HG03558 (cell line): ENCODE measurements at regions not wholly inside any gene's neighbourhood (a gene's known extent, or its start where the extent isn't known, plus 50 kb on each side); places are given as distances from the start of the nearest gene placed in this dataset.

ENCODE experiments used
- ATAC-seq: cut with Tn5 transposase; IDR thresholded peaks from one replicate; pipeline ENCODE4 v1.9.1; 2021; ENCODE audit warnings: moderate number of reproducible peaks; ENCODE audit not compliant: unreplicated experiment; ENCODE audit errors: extremely low read depth

DNA sequence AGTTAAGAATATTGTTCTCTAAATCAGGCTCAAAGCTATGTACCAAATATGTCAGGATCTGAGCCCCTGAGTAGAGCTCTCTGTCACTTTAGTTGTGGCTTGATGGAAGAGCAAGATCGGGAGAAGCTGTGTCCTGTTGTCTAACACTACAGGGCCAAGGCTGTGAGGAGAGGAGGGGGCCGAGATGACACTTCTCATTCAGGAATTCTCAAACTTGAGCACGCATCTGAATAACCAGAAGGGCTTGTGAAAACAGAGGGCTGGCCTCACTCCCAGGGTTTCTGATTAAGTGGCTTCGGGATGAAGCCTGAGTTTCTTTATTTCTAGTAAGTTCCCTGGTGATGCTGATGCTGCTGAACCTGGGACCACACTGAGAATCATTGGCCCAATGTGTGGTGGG, 209.2 kb upstream of the DAB1 start:
- ATAC-seq: no peak

DNA sequence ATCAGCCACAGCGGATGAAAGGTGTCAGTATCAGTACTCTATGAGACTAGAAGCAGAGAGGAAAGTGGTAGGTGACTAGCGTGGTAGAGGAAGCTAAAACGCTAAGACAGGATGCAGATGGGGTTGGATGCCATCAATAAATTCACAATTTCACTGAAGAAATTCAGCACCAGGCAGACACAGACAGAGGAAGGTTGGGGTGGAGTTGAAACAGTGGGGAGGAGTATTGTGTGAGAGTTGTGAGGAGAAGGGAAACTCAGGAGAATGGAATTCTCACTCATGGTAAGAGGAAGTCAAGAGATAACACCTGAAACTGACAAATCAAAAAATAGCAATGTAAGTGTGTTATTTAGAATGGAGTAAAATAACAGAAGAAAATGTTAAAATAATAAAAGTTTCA, 208.5 kb upstream of the DAB1 start:
- no peak for ATAC-seq

DNA sequence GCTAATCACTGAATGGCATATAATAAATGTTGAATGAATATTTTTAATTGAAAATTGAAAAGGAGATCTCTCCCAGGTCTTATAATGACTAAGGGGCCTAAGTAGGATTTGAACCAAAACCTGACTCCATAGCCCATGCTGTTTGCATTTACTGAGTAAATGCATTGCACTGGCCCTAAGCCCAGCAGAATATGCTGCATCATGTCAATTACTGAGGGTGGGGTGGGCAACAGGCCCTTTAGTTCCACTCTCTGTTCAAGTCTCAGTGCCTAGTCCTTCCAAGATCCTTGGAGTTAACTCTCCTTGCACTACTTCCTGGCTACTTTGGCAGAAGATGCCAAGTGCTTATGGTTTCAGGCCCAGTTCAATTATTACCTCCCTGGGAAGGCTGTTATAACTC, 203.8 kb upstream of the DAB1 start:
- ATAC-seq: no peak

DNA sequence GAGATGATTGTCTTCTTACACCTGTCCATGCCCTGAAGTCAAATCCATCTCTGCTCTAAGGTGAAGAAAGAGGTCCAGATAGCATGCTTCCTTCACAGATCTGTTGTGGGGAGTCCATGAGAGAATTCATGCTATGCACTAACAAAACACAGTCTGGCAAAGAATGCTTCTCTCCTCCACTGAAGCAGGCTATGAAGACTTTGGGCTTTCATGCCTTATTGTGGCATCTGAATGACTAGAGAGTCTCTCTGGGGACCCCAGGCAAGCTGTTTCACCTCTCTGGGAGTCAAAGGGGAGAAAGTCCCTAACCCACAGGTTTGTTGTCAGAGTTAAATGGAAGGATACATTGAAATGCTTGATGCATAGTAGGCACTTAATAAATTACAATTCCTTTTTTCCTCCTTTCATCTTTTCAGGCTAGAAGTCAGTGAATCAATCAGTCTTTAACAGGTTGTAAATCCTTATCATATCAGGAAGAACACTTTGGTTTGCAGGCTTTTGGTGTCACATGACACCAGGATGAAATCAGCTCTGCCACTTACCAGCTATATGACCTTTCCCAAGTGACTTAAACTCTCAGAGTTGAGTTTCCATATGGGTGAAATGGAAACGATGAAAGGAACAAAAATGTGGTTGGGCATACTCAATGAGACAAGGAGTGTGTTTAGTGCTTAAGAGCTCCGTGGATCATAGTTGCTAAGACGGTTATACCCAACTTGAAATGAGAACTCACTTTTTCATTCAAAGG, 200.1 kb upstream of the DAB1 start:
- no peak for ATAC-seq

DNA sequence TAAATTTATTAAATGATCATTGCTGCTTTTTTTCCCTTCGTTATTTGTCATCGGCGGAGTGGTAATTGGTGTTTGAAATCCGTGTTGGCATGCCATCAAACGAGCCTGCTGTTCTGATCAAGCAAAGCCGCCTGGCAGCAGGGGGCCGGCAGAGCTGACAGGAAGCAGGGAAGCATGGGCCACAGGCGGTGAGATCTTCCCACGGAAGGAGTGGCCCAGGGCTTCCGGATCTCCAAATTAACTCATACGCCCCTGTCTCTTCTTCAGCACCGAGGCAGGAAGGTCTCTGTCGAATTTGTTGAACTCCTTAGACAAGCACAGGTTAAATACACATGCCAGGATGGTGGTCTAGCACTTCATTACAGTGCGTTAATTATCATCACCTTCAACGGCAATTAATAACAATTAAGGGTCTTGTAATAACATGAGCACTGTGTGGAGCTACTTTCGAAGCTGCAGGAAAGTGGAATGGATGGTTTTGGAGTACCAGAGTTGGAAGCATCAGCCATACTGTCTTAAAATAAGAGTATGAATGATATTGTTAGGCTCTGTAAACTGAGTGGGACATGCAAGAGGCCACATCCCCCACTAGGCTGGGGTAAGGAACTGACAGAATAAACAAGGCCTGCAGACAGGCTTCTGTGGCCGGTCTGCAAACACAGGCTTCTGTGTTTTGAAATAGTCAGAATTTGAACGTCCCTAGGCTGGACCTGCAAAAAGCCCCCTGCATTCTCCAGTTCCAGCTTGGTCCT, 199.4 kb upstream of the DAB1 start:
- ATAC-seq: no peak

DNA sequence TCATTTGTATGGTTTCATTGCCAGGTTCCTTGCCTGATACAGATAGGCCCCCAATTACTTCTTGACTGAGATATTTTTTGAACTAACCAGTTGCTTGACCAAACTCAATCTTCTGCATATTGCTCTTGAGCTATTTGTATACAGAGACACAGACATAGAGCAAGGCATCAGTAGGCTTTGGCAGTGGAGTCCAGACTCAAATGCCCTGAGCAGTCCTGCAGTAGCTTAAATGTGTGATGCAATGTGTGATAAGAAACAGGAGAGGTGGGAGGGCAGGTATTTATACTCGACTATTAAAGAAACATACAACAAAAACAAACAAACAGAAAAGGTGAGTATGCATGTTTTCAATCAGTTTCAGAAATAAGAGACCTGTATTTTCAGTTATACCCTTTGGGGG, 197.9 kb upstream of the DAB1 start:
- no peak for ATAC-seq

DNA sequence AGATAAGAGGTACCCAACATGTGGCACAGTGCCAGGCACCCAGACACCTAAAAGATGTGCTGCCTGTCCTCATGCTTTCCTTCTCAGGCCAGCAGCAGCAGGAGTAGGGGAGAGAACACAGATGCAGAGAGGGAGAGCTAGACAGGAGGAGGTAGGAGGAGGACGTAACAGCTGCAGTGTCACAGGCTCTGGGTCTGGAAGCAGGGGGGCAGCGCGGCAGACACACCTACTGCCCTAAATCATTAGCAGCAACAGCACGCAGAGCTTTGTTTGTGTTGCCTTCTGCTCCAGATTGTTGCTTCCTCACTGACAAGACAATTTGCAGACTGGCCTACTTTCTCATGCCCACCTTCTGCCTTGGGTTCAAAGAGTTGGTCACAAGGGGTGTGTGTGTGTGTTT, 196.7 kb upstream of the DAB1 start:
- ATAC-seq: no peak

DNA sequence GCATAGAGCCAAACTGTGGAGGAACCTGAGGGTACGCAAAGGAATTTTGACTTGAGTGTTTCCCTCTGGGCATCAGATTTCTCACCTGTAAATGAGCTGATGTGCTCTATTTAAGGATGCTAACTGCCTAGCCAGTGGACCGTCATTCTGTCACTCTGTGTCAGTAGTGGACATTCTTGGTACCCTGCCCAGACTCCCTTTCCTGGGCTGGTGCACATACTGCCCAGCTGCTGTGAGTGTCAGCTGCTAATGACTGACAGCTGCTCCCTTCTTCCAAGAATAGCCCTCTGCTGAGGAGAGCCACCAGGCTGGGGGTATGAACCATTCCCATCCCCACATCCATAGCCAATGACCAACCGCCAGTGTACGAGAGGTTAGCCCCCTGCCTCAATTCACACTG, 193.1 kb upstream of the DAB1 start:
- ATAC-seq: no peak

DNA sequence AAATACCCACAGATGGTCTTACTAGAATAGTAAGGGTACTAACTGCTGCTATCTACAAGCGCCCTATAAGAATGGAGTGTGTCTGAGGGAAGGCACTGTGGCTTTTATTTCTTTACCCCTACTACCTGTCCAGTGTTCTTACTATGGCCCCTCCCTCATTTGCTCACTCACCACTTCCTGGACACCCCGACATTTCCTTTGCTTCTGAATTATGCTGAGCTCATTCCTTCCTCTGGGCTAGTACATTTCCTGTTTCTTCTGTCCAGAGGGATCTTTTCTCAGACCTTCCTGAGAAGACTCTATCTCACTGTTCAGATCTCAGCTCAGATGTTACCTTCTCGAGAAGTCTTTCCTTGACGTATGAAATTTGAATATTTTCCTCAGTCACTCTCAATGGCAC, 192.1 kb upstream of the DAB1 start:
- no peak for ATAC-seq

DNA sequence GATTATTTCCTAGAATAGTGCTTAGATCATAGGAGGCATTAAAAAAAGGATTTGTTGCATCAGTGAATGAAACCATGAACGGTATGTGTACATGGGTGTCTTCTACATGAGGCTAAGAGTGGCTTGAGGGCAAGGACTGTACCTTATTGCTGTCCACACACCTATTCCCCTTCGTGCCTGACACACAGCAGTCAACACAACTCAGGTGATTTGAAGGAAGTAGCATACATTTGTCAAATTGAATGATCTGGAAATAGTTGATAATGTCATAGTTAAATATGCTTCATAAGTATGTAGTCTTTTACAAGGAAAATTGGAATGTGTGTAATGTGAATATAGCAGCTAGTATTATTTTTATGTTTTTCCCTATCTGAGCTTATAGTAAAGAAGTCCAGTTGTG, 189.0 kb upstream of the DAB1 start:
- ATAC-seq: no peak

DNA sequence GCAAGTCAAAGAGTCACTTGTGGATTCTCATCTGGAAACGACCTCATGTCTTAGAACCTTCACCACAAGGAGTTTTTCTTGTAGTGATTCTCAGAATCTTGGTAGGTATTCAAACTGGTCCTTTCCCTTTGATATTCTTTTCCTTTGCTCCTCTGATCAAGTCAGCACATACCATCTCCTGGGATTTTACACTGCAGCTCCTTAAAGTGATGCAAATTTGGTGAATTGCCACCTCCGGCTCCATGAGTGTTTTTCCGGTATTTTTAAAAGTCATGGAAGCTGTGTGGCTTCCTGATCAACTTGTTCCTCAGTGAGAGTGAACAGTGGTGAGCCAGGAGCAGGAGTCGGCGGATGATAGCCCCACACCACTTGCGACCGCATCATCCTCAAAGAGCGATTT, 182.1 kb upstream of the DAB1 start:
- no peak for ATAC-seq

DNA sequence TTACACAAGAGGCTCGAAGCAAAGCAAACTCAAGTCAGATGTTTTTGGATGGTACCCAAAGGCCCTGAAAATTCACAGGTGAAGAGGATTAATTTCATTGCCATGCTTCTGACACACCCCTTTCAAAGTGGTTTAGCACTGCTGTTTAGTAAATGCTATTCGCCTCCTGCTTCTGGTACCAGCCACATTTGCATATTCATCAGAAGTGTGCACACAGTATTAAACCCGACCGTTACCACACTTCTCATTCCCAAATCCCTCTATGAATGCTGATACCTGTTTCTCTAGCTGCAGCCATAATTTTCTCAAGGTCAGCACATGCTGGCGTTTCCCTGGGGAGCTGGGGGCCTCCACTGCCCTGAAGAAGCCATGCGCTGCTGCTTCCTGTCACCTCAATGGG, 179.8 kb upstream of the DAB1 start:
- no peak for ATAC-seq

DNA sequence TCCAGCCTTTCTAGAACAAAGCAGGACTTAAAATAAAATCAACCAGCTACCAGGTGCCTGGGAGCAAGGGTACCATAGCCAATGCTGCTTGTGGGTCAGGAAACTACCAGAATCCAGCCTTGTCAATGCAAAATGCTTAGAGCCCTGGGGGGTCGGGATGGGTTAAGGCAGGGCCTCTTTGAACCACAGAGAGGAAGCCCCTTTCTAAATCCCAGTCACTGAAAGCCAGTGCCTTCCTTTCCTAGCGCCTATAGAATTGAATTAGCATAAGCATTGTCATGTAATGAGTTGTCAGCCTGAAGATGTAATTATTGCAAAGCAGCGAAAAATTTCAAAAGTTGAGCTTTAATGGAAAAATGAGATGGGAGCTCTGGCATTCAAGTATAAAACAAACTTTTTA, 176.6 kb upstream of the DAB1 start:
- no peak for ATAC-seq

DNA sequence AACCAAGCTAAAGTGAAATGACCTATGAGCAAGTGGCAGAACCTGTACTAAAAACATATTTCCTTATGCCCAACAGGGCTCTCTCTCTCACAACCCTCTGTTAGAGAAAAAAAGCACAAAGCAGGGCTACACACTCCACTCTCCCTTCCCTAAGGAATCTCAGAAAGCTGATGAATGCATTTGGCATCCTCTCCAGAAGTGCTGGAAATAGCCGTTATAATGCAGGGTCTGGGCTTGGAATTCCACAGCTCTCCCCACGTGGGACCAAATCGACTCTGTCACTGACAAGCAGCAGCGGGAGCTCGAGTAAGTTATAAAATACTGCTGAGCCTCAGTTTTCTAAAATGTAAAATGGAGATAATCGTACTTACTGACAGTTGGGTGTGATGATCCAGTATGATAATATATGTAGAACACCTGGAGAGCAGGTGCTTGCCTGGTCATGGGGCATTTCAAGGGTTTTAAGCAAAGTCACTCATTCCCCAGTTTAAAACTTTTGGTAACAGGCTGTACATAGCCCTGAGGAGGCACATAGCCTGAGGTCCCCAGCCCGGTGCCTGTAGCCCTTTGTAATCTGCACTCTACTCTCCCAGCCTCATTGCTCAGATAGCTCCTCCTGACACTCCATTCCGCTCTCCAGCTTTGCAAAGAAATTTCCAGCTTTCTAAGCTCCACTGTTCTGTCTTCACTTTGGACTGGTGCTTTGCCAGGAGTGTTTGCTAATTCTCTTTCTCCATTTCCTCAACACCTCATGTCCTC, 175.6 kb upstream of the DAB1 start:
- no peak for ATAC-seq

DNA sequence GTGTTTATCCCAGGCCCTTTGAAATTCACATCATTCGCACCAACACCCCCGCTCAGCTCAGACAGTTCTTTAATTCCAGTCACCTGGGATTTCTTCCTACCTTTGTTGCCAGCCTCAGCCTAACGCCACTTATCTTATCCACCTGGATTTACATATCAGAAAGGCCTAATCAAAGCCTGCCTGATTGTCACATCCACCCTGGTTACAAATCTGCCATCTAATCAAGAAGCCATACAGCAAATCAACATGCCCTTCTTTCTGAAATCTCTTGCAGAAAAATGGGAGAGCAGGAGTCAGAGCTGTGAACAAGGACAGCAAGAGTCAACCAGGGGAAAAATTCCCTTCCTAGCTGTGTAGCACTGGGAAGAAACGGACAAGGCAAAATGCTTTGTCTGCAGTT, 173.2 kb upstream of the DAB1 start:
- ATAC-seq: no peak

DNA sequence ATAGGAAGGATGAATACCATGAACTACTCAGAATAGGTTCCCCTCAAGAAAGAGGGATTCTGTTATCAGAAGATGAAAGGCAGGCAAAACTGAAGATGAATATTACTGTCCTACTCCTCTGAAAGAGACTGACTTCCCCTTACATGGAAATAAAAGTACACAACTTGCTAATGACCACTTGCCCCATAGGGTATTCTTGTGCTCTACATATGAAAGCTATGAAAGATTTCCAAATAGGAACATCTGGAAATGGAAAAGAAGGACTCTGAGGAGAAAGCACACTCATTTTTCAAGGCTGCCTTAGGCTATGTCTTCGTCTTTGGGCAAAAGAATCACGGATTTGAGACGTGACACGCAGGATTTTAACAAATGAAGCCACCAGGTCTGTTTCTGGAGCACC, 170.1 kb upstream of the DAB1 start:
- ATAC-seq: no peak

DNA sequence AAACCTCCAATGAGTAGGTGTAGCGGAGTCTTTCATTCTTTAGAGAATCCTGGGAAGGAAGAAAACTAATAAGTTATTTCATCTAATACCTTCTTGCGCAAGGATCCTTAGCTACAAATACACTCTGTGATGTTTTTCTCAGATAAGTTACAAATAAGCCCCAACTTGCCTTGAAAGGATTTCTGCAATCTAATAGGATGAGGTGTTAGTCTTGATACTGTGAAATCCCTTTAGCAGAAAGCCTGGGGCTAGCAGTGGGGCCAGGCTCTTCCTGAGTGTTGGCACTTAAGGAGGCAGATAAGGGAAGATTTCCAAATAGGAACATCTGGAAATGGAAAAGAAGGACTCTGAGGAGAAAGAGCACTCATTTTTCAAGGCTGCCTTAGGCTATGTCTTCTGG, 168.0 kb upstream of the DAB1 start:
- no peak for ATAC-seq

DNA sequence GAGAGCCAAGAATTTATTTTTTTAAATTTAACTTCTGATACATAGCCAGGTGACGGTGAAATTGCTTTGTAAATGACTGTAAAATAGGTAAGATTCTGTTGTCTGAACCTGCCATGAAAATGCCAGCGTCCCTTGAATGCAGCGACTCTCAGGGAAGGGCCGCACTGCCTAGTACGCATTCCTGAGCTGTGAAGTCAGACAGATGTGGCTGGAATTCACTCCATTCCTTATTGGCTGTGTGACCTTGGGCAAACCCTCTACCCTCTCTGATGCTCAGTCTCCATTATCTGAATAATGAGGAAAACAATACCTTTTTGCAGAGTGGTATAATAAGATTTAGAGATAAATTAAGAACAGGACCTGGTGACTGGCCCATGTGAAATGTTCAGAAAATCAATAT, 167.1 kb upstream of the DAB1 start:
- no peak for ATAC-seq

DNA sequence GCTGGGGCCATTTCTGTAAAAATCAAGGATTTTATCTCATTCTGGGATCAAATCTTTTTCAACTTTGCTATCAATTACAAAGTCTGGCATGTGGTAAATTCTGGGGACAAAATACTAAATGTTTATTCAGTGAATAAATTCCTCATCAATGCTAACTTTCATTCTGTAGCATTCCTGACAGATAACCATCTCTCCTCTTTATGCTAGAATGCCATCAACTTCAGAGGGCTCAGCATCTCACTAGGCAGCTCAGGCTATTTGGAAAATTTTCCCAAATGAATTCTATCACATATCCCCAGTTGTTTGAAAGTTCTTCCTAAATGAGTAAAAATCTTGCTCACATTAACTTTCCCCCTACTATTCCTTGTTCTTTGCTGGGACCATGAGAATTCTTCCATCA, 163.0 kb upstream of the DAB1 start:
- ATAC-seq: no peak

DNA sequence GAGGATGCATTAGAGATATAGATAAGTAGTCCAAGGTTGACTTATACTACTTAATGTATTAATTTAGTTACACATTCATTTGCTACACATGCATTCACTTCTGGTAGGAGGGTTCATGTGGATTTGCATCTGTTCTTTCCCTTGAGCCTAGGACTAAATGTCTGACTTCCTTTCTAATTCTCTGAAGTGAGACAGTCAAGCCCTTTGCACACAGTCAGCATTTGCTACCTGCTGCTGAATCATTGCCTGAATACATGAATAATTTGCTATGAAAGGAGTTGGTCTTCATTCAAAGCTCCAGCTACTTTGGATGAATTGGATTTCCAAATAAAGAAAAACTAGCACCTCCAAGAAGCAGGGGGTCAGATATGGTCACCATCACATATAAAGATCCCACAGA, 154.8 kb upstream of the DAB1 start:
- no peak for ATAC-seq

DNA sequence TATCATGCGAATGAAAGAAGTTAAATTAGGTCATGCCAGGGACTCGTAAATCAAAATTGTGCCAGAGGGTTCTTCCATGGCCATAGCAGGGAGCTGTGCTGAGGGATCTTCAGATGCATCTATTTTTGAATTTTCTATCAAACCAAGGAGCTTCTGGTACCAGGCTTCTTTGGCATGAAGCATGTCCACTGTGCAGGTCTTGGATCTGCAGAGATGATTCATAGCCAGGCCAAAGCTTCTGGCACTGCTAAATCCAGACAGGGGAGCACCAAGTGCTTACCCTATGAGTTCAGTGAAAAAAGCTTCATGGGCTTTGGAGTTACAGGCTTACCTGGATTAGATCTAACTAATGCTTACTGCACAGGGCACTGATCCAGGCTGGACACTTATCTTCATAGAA, 154.2 kb upstream of the DAB1 start:
- ATAC-seq: no peak
